T-helper 17 cell (primary cell): ENCODE measurements at regions not wholly inside any gene's neighbourhood (a gene's known extent, or its start where the extent isn't known, plus 50 kb on each side); places are given as distances from the start of the nearest gene placed in this dataset.
A peak's percentile ranks its signal among the peaks of the same experiment; 100 is the strongest.
"Not testable (repeated sequence)": the region's sequence is repeated elsewhere in the genome, so short reads cannot be mapped to it uniquely, and the experiment has no call there.

ENCODE experiments used
- ATAC-seq: fragments of 150-1000 bp; cut with Tn5 transposase; 2 replicates; pipeline ENCODE4 v1.10.0; 2021; ENCODE audit warnings: mild to moderate bottlenecking, moderate library complexity
- DNase-seq, 3 donors: peaks; one replicate each; pipeline versions ENCODE4 v3.0.0 to v3.0.0-alpha.2; 2020 to 2021
- H3K9me3 ChIP-seq: one replicate; pipeline ENCODE4 v1.7.0; 2013; ENCODE audit warnings: low read length, mild to moderate bottlenecking; ENCODE audit not compliant: control insufficient read depth, poor library complexity, severe bottlenecking
- H3K27ac Mint-ChIP-seq: one replicate; pipeline ENCODE4 v1.8.0; 2022; ENCODE audit warnings: mild to moderate bottlenecking, moderate library complexity, mixed read lengths
- H3K27me3 Mint-ChIP-seq: one replicate; pipeline ENCODE4 v1.8.0; 2022; ENCODE audit warnings: mixed read lengths
- H3K36me3 Mint-ChIP-seq: one replicate; pipeline ENCODE4 v1.8.0; 2022; ENCODE audit warnings: low read depth, mixed read lengths
- H3K4me1 Mint-ChIP-seq: one replicate; pipeline ENCODE4 v1.8.0; 2022; ENCODE audit warnings: mild to moderate bottlenecking, mixed read lengths
- H3K4me3 Mint-ChIP-seq: one replicate; pipeline ENCODE4 v1.8.0; 2022; ENCODE audit warnings: mild to moderate bottlenecking, moderate library complexity, mixed read lengths

- H3K9me3 ChIP-seq: no peaks in the 10 kb centered on the region
- Mint-ChIP-seq H3K27me3 (peaks cover 41% of the 10 kb centered on the region), H3K27ac (no peak overlapping the region), H3K4me3 (no peak overlapping the region), H3K4me1 (peaks cover 9% of the 10 kb centered on the region), H3K36me3 (no peaks in the 10 kb centered on the region)
- no peak for DNase-seq
- ATAC-seq: no peak
Observed at GRCh38 chr6:27748661-27749060, 163.5 kb downstream of the OR2B2 start.

DNA sequence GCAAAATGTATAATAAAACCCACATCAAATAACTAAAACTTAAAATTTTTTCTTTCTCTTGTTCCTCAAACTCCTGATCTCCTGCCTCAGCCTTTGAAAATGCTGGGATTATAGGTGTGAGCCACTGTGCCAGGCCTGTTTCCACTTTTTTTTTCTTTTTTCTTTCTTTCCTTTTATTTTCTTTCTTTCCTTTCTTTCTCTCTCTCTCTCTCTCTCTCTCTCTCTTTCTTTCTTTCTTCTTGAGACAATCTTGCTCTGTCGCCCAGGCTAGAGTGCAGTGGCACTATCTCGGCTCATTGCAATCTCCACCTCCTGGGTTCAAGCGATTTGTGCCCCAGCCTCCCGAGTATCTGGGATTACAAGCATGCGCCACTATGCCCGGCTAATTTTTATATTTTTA is 164.6 kb downstream of the OR2B2 start:
- H3K27ac Mint-ChIP-seq: peak overlapping the region; percentile 43
- DNase-seq (no peak), ATAC-seq (no peak)
- no peak overlapping the region for H3K4me3 Mint-ChIP-seq
- peaks cover 51% of the 10 kb centered on the region for H3K27me3 Mint-ChIP-seq
- H3K36me3 Mint-ChIP-seq: no peaks in the 10 kb centered on the region
- H3K9me3 ChIP-seq: no peaks in the 10 kb centered on the region
- H3K4me1 Mint-ChIP-seq: peaks cover 6% of the 10 kb centered on the region

DNA sequence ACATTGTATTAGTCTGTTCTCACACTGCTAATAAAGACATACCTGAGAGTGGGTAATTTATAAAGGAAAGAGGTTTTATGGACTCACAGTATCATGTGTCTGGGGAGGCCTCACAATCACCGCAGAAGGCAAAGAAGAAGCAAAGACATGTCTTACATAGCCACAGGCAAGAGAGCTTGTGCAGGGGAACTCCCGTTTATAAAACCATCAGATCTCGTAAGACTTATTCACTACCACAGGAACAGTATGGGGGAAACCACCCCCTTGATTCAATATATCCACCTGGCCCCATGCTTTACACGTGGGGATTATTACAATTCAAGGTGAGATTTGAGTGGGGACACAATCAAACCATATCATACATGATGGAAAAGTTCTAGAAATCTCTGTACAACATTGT is 165.3 kb downstream of the OR2B2 start:
- H3K4me1 Mint-ChIP-seq, DNase-seq, H3K27ac Mint-ChIP-seq, H3K36me3 Mint-ChIP-seq, H3K4me3 Mint-ChIP-seq, H3K9me3 ChIP-seq: not testable (repeated sequence)
- ATAC-seq: peak; percentile 55
- H3K27me3 Mint-ChIP-seq: peaks cover 52% of the 10 kb centered on the region

DNA sequence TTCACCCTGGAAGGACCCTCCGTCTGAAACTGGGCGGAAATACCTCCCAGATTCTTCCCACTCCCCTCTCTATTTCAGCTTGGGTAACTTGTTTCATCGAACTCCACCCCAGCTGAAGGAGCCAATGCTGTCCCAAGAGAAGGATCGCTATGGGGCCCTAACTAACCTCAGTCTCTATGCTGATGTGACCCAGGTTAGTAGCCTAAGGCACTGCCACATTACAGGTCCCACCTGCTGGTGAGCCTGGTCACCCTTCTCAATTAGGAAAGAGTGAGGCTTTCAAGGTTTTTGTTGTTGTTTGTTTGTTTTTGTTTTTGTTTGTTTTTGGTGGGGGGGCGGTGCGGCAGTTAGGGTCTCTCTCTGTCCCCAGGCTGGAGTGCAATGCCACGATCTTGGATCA is 168.4 kb downstream of the OR2B2 start:
- ATAC-seq: no peak
- peaks cover 53% of the 10 kb centered on the region for H3K27me3 Mint-ChIP-seq
- H3K4me3 Mint-ChIP-seq: no peak overlapping the region
- H3K4me1 Mint-ChIP-seq: peaks cover 3% of the 10 kb centered on the region
- H3K9me3 ChIP-seq: no peaks in the 10 kb centered on the region
- H3K36me3 Mint-ChIP-seq: peaks cover 3% of the 10 kb centered on the region
- DNase-seq: no peak
- H3K27ac Mint-ChIP-seq: no peak overlapping the region

GRCh38 chr6:27742833-27743573 is 169.2 kb downstream of the OR2B2 start:
- no peak overlapping the region for H3K27ac Mint-ChIP-seq
- H3K4me3 Mint-ChIP-seq: no peak overlapping the region
- peaks cover 49% of the 10 kb centered on the region for H3K27me3 Mint-ChIP-seq
- H3K4me1 Mint-ChIP-seq: peaks cover 8% of the 10 kb centered on the region
- no peak for ATAC-seq
- H3K9me3 ChIP-seq: no peaks in the 10 kb centered on the region
- no peak for DNase-seq
- peaks cover 4% of the 10 kb centered on the region for H3K36me3 Mint-ChIP-seq

- not testable (repeated sequence) for H3K4me3 Mint-ChIP-seq, DNase-seq, H3K9me3 ChIP-seq, H3K36me3 Mint-ChIP-seq, ATAC-seq, H3K27ac Mint-ChIP-seq
- H3K27me3 Mint-ChIP-seq: peaks cover 36% of the 10 kb centered on the region
- H3K4me1 Mint-ChIP-seq: peaks cover 13% of the 10 kb centered on the region
Observed at GRCh38 chr6:27739902-27740301, 172.3 kb downstream of the OR2B2 start.

DNA sequence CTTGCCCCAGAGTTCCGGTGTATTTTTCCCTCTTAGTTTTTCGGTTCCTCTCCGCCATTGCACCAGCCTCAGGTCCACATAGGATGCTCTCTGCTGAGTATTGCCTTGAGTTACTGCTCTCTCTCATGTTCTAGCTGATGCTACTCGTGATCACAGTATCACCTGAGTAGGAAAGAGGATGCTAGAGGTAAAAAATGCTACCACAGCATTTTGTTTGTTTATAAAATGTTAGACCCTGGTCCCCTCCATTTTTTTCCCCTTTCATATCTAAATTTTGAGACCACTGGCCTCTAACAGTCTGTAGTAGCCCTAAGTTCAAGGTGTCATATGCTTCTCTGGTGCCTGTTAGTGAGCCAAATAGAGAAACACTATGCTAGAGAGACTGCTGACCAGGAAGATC is 175.5 kb downstream of the OR2B2 start:
- peaks cover 11% of the 10 kb centered on the region for H3K4me1 Mint-ChIP-seq
- H3K4me3 Mint-ChIP-seq: no peak overlapping the region
- H3K27ac Mint-ChIP-seq: no peak overlapping the region
- H3K9me3 ChIP-seq: no peaks in the 10 kb centered on the region
- peaks cover 20% of the 10 kb centered on the region for H3K27me3 Mint-ChIP-seq
- peaks cover 7% of the 10 kb centered on the region for H3K36me3 Mint-ChIP-seq
- no peak for ATAC-seq
- DNase-seq: no peak

GRCh38 chr6:27728442-27728841 is 183.8 kb downstream of the OR2B2 start:
- Mint-ChIP-seq H3K27ac (no peak overlapping the region), H3K27me3 (peaks cover 62% of the 10 kb centered on the region)

DNA sequence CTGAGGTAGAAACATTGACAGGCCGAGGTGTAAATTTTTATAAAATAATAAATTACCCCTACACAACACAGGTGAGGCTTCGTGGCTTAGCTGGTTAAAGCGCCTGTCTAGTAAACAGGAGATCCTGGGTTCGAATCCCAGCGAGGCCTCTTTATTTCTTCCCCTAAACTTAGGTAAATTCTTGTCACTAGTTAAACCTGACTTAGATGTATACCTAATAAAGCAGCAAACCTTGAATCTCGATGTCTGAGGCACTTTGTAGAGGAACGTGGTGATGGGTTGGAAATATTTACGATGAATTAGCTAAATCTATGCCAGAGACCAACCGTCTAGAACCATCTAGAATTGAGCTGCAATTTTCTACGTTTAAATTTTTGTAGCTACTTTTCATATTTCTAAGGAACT is 185.6 kb downstream of the OR2B2 start:
- Mint-ChIP-seq H3K36me3 (peaks cover 6% of the 10 kb centered on the region), H3K27ac (no peak overlapping the region), H3K27me3 (peaks cover 72% of the 10 kb centered on the region), H3K4me1 (no peaks in the 10 kb centered on the region), H3K4me3 (no peak overlapping the region)
- DNase-seq (no peak), ATAC-seq (no peak)
- H3K9me3 ChIP-seq: no peaks in the 10 kb centered on the region

More at GRCh38 chr6:27728442-27728841, 183.8 kb downstream of the OR2B2 start:
- Mint-ChIP-seq H3K36me3 (peaks cover 6% of the 10 kb centered on the region), H3K4me1 (no peaks in the 10 kb centered on the region), H3K4me3 (no peak overlapping the region)
- DNase-seq: no peak
- ATAC-seq: no peak
- no peaks in the 10 kb centered on the region for H3K9me3 ChIP-seq

GRCh38 chr6:27720607-27721580 is 191.3 kb downstream of the OR2B2 start:
- ATAC-seq (no peak), DNase-seq (no peak)
- H3K27ac Mint-ChIP-seq: peak overlapping the region; percentile 32

DNA sequence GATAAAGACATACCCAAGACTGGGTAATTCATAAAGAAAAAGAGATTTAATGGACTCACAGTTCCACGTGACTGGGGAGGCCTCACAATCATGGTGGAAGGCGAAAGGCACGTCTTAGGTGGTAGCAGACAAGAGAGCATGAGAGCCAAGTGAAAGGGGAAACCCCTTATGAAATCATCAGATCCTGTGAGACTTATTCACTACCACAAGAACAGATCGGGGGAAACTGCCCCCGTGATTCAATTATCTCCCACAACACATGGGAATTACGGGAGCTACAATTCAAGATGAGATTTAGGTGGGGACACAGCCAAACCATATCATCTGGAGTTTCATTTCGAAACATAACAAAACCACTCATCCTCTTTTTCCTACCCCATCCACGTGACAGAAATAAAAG is 193.2 kb downstream of the OR2B2 start:
- ATAC-seq: peak; percentile 49
- H3K36me3 Mint-ChIP-seq, DNase-seq, H3K9me3 ChIP-seq, H3K27ac Mint-ChIP-seq, H3K4me3 Mint-ChIP-seq, H3K4me1 Mint-ChIP-seq: not testable (repeated sequence)
- peaks cover 35% of the 10 kb centered on the region for H3K27me3 Mint-ChIP-seq

More at GRCh38 chr6:27720607-27721580, 191.3 kb downstream of the OR2B2 start:
- H3K9me3 ChIP-seq: no peaks in the 10 kb centered on the region
- H3K4me1 Mint-ChIP-seq: peaks cover 4% of the 10 kb centered on the region
- no peaks in the 10 kb centered on the region for H3K36me3 Mint-ChIP-seq
- H3K27me3 Mint-ChIP-seq: peaks cover 42% of the 10 kb centered on the region
- peak overlapping the region; percentile 60 for H3K4me3 Mint-ChIP-seq

GRCh38 chr6:27706431-27706830 is 205.8 kb downstream of the OR2B2 start:
- no peak overlapping the region for H3K27ac Mint-ChIP-seq
- H3K4me1 Mint-ChIP-seq: peaks cover 2% of the 10 kb centered on the region
- DNase-seq: no peak
- peaks cover 14% of the 10 kb centered on the region for H3K36me3 Mint-ChIP-seq
- H3K4me3 Mint-ChIP-seq: no peak overlapping the region
- no peak for ATAC-seq
- H3K9me3 ChIP-seq: no peaks in the 10 kb centered on the region
- no peaks in the 10 kb centered on the region for H3K27me3 Mint-ChIP-seq

DNA sequence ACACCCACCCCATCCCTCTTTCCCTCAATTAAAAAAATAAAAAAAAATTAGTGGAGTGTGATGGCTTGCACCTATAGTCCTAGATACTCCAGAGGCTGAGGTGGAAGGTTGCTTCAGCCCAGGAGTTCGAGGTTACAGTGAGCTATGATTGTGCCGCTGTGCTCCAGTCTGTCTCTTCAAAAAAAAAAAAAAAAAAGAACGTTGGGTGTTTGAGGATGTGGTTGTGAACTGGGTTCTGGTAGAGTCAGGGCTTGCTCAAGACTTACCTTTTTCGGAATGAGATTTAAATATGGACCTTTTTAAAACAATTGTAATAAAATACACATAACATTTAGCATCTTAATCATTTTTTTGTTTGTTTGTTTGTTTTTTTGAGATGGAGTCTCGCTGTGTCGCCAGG is 211.9 kb downstream of the OR2B2 start:
- Mint-ChIP-seq H3K36me3 (peaks cover 17% of the 10 kb centered on the region), H3K27me3 (no peaks in the 10 kb centered on the region), H3K4me1 (peaks cover 16% of the 10 kb centered on the region), H3K27ac (no peak overlapping the region), H3K4me3 (no peak overlapping the region)
- H3K9me3 ChIP-seq: no peaks in the 10 kb centered on the region
- DNase-seq (no peak), ATAC-seq (no peak)
